Inflammatory macrophage treated with lipopolysaccharide for 4 hours (primary cell): ENCODE measurements at regions not wholly inside any gene's neighbourhood (a gene's known extent, or its start where the extent isn't known, plus 50 kb on each side); places are given as distances from the start of the nearest gene placed in this dataset.
"Not testable (repeated sequence)": the region's sequence is repeated elsewhere in the genome, so short reads cannot be mapped to it uniquely, and the experiment has no call there.

Experiments
- DNase-seq: peaks from one replicate; pipeline ENCODE4 v3.0.0-alpha.2; 2020

- not testable (repeated sequence) for DNase-seq
These were observed 150.1 kb upstream of the ZNF469 start for GRCh38 chr16:88232401-88233258.

DNA sequence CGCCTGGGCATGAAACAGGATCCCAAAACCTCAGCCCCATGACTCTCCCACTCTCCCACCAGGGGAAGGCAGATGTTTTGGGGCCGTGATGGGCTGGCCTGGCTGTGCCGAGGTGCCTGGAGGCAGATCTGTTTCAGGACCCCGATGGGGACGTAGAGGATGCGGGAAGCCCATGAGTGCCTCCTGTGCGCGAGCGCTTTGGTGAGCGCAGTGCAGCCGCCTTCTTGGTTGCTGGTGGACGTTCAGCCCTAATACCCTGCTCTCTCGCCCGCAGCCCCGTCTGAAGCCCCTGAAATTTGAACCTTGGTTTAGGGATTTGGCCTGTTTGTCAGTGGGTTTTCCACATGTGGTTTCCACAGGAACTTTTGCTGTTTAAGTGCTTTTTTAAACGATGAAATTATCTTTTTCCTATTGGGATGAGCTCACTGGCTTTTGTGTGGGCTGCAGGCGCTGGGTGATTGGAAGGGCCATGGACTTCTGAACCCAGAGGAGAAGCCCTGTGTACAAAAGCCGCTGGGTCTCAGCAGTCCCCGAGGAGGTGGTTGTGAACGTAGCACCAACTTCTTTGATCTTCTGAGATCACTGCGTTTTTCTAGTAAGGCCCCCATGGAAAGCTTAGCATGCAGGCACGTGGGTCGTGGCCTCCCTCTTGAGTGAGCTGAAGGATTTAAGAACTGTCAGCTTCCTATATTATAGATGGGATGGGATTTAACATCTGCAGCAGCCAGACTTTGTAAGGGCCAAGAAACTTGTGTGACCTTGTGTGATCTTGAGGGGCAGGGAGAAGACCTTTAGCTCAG, 148.9 kb upstream of the ZNF469 start:
- DNase-seq, result not testable (repeated sequence)

GRCh38 chr16:88234421-88235271, 148.1 kb upstream of the ZNF469 start:
- not testable (repeated sequence) for DNase-seq

- not testable (repeated sequence) for DNase-seq
These were observed 147.1 kb upstream of the ZNF469 start for GRCh38 chr16:88235691-88236090.

DNA sequence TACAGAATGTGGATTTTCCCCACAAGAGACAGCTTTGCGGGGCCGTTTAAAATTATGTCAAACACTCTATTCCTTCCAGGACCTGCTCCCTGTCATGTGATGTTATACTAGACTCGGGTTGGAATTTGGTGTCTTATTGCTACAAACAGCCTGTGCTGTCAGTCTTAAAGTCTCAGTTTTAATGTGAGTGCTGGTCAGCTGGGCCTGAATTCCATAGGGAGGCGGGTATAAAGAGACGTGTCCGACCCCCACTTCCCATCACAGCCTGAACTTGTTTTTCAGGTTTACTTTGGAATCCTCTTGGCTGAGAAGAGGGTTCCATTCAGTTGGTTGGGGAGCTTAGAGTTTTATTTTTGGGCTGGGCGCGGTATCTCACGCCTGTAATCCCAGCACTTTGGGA, 146.5 kb upstream of the ZNF469 start:
- DNase-seq, result not testable (repeated sequence)

- DNase-seq, result not testable (repeated sequence)
These were observed 145.4 kb upstream of the ZNF469 start for GRCh38 chr16:88237314-88237713.

DNA sequence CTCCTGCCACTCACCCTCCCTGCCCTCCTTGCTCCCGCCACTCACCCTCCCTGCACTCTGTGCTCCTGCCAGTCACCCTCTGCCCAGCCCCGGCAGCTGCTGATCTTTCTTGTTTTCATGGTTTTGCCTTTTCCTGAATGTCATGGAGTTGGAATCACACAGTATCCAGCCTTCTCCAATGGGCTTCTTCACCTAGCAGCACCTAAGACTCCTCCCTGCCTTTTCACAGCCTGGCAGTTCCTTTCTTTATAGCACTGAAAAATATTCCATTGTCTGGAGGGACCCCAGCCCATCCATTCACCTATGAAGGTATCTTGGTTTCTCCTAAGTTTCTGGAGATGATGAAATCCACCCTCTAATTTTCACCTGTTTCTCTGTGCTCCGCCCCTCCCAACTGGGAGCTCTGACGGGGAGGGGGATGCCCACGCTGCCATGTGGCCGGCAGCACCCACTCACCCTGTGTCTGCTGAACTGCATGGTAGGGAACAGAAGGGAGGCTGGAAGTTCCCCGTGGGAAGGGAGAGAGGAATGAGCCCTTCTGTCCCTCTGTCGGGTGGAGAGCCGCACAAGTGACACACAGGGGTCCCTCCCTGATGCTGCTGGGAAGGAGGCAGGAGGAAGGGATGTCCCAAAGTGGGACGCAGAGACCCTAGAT, 144.9 kb upstream of the ZNF469 start:
- DNase-seq, result peak; percentile 20

GRCh38 chr16:88238732-88239274, 144.0 kb upstream of the ZNF469 start:
- peak; percentile 93 for DNase-seq

- peak; percentile 94 for DNase-seq
These were observed 142.6 kb upstream of the ZNF469 start for GRCh38 chr16:88240118-88240517.

DNA sequence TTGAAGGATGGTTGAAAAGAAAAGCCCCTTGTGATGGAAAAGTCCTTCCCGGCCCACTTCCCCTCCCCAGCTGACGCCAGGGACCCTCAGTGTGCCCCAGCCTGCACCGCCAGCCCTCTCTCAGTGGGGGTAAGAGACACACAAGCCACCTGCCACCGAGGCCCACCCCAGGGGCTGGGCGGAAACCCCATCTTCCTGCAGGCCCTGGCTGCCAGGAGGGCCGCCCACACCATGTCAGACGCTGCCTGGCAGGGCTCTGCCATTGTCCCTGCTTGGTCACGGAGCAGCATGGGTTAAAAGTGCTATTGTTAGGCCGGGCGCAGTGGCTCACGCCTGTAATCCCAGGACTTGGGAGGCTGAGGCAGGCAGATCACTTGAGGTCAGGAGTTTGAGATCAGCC, 142.0 kb upstream of the ZNF469 start:
- DNase-seq, result not testable (repeated sequence)

GRCh38 chr16:88241404-88242311, 141.1 kb upstream of the ZNF469 start:
- not testable (repeated sequence) for DNase-seq

GRCh38 chr16:88242312-88243295, 140.2 kb upstream of the ZNF469 start:
- peak; percentile 56 for DNase-seq

GRCh38 chr16:88243921-88244320, 138.8 kb upstream of the ZNF469 start:
- DNase-seq, result not testable (repeated sequence)

DNA sequence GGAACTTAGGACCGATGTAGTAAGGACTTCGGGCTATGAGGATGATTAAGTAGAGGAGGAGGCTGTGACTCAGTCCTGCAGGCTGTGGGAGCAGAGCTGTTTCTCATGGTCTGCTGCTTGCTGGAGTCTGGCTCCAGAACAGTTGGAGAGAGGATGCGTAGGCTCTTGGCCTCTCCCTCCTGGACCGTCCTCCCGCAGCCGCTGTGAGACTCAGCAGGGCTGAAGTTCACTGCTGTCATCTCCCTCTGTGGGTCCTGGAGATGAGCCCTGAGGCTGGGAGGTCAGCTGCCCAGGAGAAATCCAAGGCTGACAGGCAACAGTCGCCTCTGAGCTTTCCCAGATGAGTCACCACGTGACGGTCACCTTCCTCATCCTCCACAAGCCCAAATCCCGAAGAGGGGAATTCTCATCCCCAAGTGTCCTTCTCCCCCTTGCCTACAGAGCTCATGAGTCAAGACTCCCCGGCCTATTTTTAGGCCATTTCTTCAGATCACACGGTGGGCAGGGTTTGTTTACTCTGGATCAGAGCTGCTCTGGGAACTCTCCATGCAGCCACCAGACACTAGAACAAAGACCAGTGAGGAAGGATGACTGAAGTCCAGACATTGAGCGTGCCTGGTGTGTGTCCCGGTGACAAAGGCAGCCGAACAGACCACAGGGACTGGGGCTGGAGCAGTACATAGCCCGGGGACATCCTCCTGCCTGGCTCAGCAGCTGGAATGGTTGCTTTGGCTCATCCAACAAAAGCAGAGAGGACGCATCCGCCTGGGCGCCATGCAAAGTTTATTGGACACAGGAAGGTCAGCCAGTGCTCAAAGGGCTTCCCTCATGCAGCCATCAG, 137.3 kb upstream of the ZNF469 start:
- DNase-seq, result peak; percentile 90

DNA sequence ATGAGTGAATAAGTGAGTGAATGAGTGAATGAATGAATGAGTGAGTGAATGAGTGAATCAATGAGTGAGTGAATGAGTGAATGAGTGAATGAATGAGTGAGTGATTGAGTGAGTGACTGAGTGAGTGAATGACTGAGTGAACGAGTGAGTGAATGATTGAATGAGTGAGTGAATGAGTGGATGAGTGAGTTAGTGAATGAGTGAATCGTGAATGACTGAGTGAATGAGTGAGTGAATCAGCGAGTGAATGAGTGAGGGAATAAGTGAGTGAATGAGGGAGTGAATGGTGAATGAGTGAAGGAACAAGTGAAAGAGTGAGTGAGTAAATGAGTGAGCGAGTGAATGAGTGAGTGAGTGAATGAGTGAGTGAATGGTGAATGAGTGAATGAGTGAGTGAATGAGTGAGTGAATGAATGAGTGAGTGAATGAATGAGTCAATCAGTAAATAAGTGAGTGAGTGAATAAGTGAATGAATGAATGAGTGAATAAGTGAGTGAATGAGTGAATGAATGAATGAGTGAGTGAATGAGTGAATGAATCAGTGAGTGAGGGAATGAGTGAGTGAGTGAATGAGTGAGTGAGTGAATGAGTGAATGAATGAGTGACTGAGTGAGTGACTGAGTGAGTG, 135.7 kb upstream of the ZNF469 start:
- DNase-seq, result not testable (repeated sequence)

DNA sequence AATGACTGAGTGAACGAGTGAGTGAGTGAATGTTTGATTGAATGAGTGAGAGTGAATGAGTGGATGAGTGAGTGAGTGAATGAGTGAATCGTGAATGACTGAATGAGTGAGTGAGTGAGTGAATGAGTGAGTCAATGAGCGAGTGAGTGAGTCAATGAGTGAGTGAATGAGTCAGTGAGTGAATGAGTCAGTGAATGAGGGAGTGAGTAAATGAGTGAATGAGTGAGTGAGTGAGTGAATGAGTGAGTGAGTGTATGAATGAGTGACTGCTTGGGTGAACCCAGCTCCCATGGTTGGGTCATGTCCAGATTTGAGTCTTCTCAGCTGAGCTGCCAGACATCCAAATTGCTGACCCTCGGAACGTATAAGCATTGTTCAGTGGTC, 135.2 kb upstream of the ZNF469 start:
- DNase-seq, result not testable (repeated sequence)

DNA sequence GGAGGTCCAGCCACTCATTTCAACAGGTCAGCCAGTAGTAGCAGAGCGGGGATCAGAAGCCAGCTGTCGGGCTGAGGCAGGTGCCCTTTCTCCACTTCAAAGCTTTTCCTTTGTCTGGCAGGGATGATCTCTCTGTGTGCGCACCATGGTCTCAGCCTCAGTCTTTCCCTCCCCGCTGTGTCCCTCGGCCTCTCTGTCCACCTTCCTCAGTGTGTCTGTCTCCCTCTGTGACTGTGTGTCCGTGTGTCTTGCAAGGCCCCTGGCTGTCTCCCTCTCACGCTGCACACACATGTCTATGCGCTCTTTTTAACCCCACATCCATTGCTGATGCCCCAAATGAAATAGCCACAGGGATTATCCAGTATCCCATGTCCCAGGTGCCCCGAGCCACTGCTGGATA, 134.0 kb upstream of the ZNF469 start:
- not testable (repeated sequence) for DNase-seq

GRCh38 chr16:88250381-88250780, 132.4 kb upstream of the ZNF469 start:
- DNase-seq, result not testable (repeated sequence)
